Ishikawa (cell line): ENCODE measurements at regions not wholly inside any gene's neighbourhood (a gene's known extent, or its start where the extent isn't known, plus 50 kb on each side); places are given as distances from the start of the nearest gene placed in this dataset.

Source experiments
- CEBPB ChIP-seq: IDR thresholded peaks from 2 replicates; pipeline ENCODE4 v1.6.1; 2012
- CREB1 ChIP-seq: IDR thresholded peaks from 2 replicates; pipeline ENCODE4 v1.6.1; 2012; ENCODE audit warnings: low read depth
- EGR1 ChIP-seq: IDR thresholded peaks from 2 replicates; pipeline ENCODE4 v1.6.1; 2012
- EP300 ChIP-seq: IDR thresholded peaks from 2 replicates; pipeline ENCODE4 v1.6.1; 2012; ENCODE audit warnings: borderline replicate concordance
- FOXM1 ChIP-seq: IDR thresholded peaks from 2 replicates; pipeline ENCODE4 v1.6.1; 2012; ENCODE audit warnings: low read depth, borderline replicate concordance
- NFIC ChIP-seq: IDR thresholded peaks from 2 replicates; pipeline ENCODE4 v1.6.1; 2012
- TAF1 ChIP-seq: IDR thresholded peaks from 2 replicates; pipeline ENCODE4 v1.6.1; 2012; ENCODE audit warnings: low read depth, mild to moderate bottlenecking
- TCF12 ChIP-seq: IDR thresholded peaks from 2 replicates; pipeline ENCODE4 v1.6.1; 2012; ENCODE audit warnings: low read depth
- TEAD4 ChIP-seq: IDR thresholded peaks from 2 replicates; pipeline ENCODE4 v1.6.1; 2012
- YY1 ChIP-seq: IDR thresholded peaks from 2 replicates; pipeline ENCODE4 v1.6.1; 2012; ENCODE audit warnings: low read depth
- ZBTB7A ChIP-seq: IDR thresholded peaks from 2 replicates; pipeline ENCODE4 v1.6.1; 2012; ENCODE audit warnings: low read depth
- TF ChIP-seq, protein P1 (sequence below): IDR thresholded peaks from 2 replicates; pipeline ENCODE4 v1.6.1; 2012
- TF ChIP-seq, protein P2 (sequence below): IDR thresholded peaks from 2 replicates; pipeline ENCODE4 v1.6.1; 2012; ENCODE audit warnings: low read depth, mild to moderate bottlenecking

DNA sequence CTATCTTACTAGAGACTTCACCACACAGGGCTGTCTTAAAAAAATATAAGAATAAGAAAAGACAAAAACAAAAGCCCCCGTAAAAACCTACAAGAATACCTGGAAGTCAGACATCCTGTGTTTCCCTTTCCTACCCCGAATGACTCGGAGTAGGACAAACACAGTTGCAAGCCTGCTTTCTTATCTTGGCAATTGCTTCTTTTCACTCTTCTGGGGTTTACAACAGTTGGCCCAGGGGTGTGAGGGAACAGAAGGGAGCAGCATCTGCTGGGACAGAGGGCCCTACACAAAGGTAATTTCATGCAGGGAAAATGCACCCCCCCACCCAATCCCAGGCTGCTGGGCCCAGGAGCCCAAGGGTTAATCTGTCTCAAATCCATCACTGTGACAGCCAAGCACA, 220.6 kb downstream of the ARHGAP12 start:
- TF ChIP-seq EP300 (no peak), TCF12 (no peak), YY1 (no peak), EGR1 (no peak), FOXM1 (no peak), CEBPB (no peak), TAF1 (no peak), CREB1 (no peak), TEAD4 (no peak), ZBTB7A (no peak), NFIC (no peak)
- TF ChIP-seq, protein P1, sequence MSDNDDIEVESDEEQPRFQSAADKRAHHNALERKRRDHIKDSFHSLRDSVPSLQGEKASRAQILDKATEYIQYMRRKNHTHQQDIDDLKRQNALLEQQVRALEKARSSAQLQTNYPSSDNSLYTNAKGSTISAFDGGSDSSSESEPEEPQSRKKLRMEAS: no peak
- TF ChIP-seq, protein P2, sequence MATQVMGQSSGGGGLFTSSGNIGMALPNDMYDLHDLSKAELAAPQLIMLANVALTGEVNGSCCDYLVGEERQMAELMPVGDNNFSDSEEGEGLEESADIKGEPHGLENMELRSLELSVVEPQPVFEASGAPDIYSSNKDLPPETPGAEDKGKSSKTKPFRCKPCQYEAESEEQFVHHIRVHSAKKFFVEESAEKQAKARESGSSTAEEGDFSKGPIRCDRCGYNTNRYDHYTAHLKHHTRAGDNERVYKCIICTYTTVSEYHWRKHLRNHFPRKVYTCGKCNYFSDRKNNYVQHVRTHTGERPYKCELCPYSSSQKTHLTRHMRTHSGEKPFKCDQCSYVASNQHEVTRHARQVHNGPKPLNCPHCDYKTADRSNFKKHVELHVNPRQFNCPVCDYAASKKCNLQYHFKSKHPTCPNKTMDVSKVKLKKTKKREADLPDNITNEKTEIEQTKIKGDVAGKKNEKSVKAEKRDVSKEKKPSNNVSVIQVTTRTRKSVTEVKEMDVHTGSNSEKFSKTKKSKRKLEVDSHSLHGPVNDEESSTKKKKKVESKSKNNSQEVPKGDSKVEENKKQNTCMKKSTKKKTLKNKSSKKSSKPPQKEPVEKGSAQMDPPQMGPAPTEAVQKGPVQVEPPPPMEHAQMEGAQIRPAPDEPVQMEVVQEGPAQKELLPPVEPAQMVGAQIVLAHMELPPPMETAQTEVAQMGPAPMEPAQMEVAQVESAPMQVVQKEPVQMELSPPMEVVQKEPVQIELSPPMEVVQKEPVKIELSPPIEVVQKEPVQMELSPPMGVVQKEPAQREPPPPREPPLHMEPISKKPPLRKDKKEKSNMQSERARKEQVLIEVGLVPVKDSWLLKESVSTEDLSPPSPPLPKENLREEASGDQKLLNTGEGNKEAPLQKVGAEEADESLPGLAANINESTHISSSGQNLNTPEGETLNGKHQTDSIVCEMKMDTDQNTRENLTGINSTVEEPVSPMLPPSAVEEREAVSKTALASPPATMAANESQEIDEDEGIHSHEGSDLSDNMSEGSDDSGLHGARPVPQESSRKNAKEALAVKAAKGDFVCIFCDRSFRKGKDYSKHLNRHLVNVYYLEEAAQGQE: no peak
